ENCODE measurements at regions not wholly inside any gene's neighbourhood (a gene's known extent, or its start where the extent isn't known, plus 50 kb on each side); places are given as distances from the start of the nearest gene placed in this dataset.

DNA sequence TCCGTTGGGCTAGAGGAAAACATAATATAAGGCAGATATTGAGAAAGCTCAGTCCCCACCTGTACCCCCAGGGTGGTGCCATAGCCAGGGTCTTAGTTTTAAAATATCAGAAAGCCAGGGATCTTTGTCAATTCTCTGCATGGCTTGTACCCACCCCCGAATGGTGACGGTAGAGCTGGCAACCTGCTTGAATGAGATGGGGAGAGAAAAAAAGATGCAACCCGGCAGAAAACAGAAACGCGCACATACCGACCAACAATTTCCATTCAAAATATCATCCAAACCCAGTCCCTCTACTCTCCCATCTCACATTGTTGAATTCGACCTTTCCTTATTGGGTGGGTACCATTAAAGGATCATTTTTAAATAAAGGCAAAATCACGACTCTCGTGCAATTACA lies 543.9 kb downstream of the MIAT start:
- Mint-ChIP-seq H3K27ac (ENCODE audit: unreplicated experiment) (no peak overlapping the region), H3K36me3 (ENCODE audit: low read depth) (no peaks in the 10 kb centered on the region), H3K4me3 (no peak overlapping the region), H3K4me1 (peaks cover 21% of the 10 kb centered on the region), H3K27me3 (ENCODE audit: low read depth) (no peaks in the 10 kb centered on the region), H3K9me3 (no peaks in the 10 kb centered on the region)
- TF ChIP-seq, protein P1, sequence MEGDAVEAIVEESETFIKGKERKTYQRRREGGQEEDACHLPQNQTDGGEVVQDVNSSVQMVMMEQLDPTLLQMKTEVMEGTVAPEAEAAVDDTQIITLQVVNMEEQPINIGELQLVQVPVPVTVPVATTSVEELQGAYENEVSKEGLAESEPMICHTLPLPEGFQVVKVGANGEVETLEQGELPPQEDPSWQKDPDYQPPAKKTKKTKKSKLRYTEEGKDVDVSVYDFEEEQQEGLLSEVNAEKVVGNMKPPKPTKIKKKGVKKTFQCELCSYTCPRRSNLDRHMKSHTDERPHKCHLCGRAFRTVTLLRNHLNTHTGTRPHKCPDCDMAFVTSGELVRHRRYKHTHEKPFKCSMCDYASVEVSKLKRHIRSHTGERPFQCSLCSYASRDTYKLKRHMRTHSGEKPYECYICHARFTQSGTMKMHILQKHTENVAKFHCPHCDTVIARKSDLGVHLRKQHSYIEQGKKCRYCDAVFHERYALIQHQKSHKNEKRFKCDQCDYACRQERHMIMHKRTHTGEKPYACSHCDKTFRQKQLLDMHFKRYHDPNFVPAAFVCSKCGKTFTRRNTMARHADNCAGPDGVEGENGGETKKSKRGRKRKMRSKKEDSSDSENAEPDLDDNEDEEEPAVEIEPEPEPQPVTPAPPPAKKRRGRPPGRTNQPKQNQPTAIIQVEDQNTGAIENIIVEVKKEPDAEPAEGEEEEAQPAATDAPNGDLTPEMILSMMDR (conservative IDR thresholded peaks at IDR 0.05), result no peak
- no peak for DNase-seq (ENCODE audit: low read depth, low spot score)

DNA sequence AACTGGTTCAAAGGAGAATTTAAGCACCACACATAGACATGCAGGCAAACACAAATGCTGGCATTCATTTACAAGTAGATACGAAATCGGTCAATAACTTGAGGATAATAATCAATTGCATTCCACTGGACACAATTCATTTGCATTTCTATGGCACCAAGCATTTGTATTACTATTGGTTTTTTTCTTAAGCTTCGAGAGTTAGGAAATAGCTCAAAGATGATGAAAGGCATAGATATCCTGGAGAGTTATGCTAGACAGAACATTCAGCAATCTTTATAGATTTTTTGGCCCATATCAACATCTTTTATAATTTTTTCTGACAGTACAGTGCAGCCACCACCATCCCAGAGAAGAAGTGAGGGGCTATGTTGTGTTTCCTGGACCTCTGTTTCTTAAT lies 544.4 kb downstream of the MIAT start:
- no peak for DNase-seq (ENCODE audit: low read depth, low spot score)
- no peaks in the 10 kb centered on the region for H3K36me3 Mint-ChIP-seq (ENCODE audit: low read depth)
- no peak overlapping the region for H3K4me3 Mint-ChIP-seq
- H3K9me3 Mint-ChIP-seq, result no peaks in the 10 kb centered on the region
- no peaks in the 10 kb centered on the region for H3K27me3 Mint-ChIP-seq (ENCODE audit: low read depth)
- no peak overlapping the region for H3K27ac Mint-ChIP-seq (ENCODE audit: unreplicated experiment)
- peaks cover 21% of the 10 kb centered on the region for H3K4me1 Mint-ChIP-seq
- TF ChIP-seq, protein P1 (conservative IDR thresholded peaks at IDR 0.05), result no peak

DNA sequence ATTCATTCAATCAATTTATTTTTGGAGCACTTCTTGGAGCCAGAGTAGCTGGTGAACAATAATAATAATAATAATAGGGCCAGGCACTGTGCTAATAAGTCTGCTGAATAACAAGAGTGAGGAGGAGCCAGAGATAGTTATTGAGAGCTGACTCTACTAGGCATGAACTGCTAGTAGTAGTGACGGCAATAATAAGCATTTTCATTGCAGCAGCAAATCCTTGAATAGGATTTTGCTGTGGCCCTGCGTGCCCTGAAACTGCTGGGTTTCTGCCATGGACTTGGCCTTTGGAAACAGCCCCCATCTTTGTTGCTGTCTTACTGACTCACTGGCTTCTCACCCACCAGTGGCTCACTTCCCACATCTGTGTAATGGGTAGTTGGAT lies 545.9 kb downstream of the MIAT start:
- Mint-ChIP-seq H3K27me3 (ENCODE audit: low read depth) (no peaks in the 10 kb centered on the region), H3K4me1 (peaks cover 21% of the 10 kb centered on the region), H3K27ac (ENCODE audit: unreplicated experiment) (peak overlapping the region; percentile 87), H3K9me3 (no peaks in the 10 kb centered on the region), H3K36me3 (ENCODE audit: low read depth) (no peaks in the 10 kb centered on the region), H3K4me3 (peak overlapping the region; percentile 8)
- TF ChIP-seq, protein P1 (conservative IDR thresholded peaks at IDR 0.05), result no peak
- no peak for DNase-seq (ENCODE audit: low read depth, low spot score)

DNA sequence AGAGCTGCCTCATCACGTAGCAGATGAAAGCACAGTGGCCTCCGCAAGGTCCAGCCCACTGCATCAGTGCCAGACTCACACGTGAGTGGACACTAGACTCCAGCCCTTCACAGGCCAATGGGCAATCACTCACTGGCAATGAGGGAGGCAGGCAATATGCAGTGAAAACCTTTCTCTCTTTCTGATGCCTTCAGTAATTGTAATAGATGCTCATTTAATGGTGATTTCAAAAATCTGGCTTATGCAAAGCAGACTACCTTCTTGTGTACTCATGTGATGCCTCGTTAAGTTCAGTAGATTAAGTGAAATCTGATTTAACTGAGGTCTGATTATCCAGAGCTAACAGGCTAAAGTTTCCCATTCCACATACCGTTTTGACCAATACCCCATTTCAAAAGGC lies 546.9 kb downstream of the MIAT start:
- H3K27me3 Mint-ChIP-seq (ENCODE audit: low read depth), result no peaks in the 10 kb centered on the region
- no peak overlapping the region for H3K27ac Mint-ChIP-seq (ENCODE audit: unreplicated experiment)
- peaks cover 21% of the 10 kb centered on the region for H3K4me1 Mint-ChIP-seq
- TF ChIP-seq, protein P1 (conservative IDR thresholded peaks at IDR 0.05), result no peak
- H3K9me3 Mint-ChIP-seq, result no peaks in the 10 kb centered on the region
- H3K4me3 Mint-ChIP-seq, result no peak overlapping the region
- H3K36me3 Mint-ChIP-seq (ENCODE audit: low read depth), result no peaks in the 10 kb centered on the region
- DNase-seq (ENCODE audit: low read depth, low spot score), result no peak

DNA sequence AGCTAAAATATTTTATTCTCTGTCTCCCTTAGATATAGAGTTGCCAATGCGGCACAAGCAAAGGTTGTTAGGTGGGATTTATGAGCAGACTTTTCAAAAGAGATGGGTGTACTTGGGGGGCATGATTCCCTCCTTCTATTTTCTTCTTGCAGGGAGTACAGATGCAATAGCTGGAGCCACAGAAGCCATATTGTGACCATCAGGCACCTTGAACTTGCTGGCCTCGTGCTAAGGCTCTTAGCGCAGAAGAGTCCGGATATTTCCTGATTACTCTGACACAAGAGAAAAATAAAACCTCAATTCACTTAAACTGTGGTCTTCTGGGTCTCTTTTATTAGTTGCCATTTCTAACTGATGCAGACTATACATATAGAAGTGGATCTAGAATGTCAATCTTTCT lies 547.4 kb downstream of the MIAT start:
- no peak overlapping the region for H3K27ac Mint-ChIP-seq (ENCODE audit: unreplicated experiment)
- H3K36me3 Mint-ChIP-seq (ENCODE audit: low read depth), result no peaks in the 10 kb centered on the region
- DNase-seq (ENCODE audit: low read depth, low spot score), result no peak
- no peak overlapping the region for H3K4me3 Mint-ChIP-seq
- H3K9me3 Mint-ChIP-seq, result no peaks in the 10 kb centered on the region
- H3K27me3 Mint-ChIP-seq (ENCODE audit: low read depth), result no peaks in the 10 kb centered on the region
- TF ChIP-seq, protein P1 (conservative IDR thresholded peaks at IDR 0.05), result no peak
- peaks cover 21% of the 10 kb centered on the region for H3K4me1 Mint-ChIP-seq
